K562 (cell line): ENCODE measurements at regions not wholly inside any gene's neighbourhood (a gene's known extent, or its start where the extent isn't known, plus 50 kb on each side); places are given as distances from the start of the nearest gene placed in this dataset.

Experiments used
- ARID3B ChIP-seq: fragments of 250-450 bp; sonication (Bioruptor Pico); IDR thresholded peaks from 2 replicates; pipeline ENCODE4 v1.4.0; 2020; ENCODE audit warnings: borderline replicate concordance
- CHD2 ChIP-seq: IDR thresholded peaks from 2 replicates; pipeline ENCODE4 v1.6.1; 2011; ENCODE audit warnings: low read depth, low read length
- ELF2 ChIP-seq: fragments of 250-450 bp; sonication (Bioruptor Pico); IDR thresholded peaks from 2 replicates; pipeline ENCODE4 v1.5.0; 2021; ENCODE audit warnings: mild to moderate bottlenecking
- ETS2 ChIP-seq: IDR thresholded peaks from 2 replicates; pipeline ENCODE4 v1.6.1; 2016; ENCODE audit warnings: borderline replicate concordance, missing genetic modification characterization, mild to moderate bottlenecking, moderate library complexity, missing compliant biosample characterization; ENCODE audit not compliant: poor library complexity, severe bottlenecking
- FOSL1 ChIP-seq: fragments of 200-800 bp; sonication (Bioruptor generic); conservative IDR thresholded peaks from 2 replicates; pipeline ENCODE4 v1.6.1; 2016; ENCODE audit warnings: missing genetic modification characterization, missing compliant biosample characterization
- MBD2 ChIP-seq: sonication (generic); IDR thresholded peaks from 2 replicates; pipeline ENCODE4 v1.6.1; 2016; ENCODE audit warnings: low read depth, borderline replicate concordance
- MCM7 ChIP-seq, 2 experiments: fragments of 450-650 bp; IDR thresholded peaks; 2 replicates each; pipeline ENCODE4 v1.6.1; 2016 to 2018
- MEF2D ChIP-seq: conservative IDR thresholded peaks from 2 replicates; pipeline ENCODE4 v1.6.1; 2016; ENCODE audit warnings: low read depth, missing genetic modification characterization, missing compliant biosample characterization
- MIER1 ChIP-seq: fragments of 450-650 bp; IDR thresholded peaks from 2 replicates; pipeline ENCODE4 v1.6.1; 2016; ENCODE audit warnings: antibody characterized with exemption, mild to moderate bottlenecking, low read depth
- NCOR1 ChIP-seq: fragments of 450-650 bp; IDR thresholded peaks from 2 replicates; pipeline ENCODE4 v1.6.1; 2016; ENCODE audit warnings: mild to moderate bottlenecking, moderate library complexity
- NR1H2 ChIP-seq: sonication (generic); formaldehyde crosslinking; IDR thresholded peaks from 2 replicates; pipeline ENCODE4 v1.4.0; 2020; ENCODE audit warnings: mild to moderate bottlenecking, missing genetic modification reagents
- RNF2 ChIP-seq: sonication (generic); IDR thresholded peaks from 2 replicates; pipeline ENCODE4 v1.6.1; 2016
- TCFL5 ChIP-seq: fragments of 250-450 bp; sonication (Bioruptor Pico); conservative IDR thresholded peaks from 2 replicates; pipeline ENCODE4 v1.6.1; 2021; ENCODE audit warnings: mild to moderate bottlenecking, moderate library complexity, matching md5 sums
- THAP12 ChIP-seq: fragments of 250-450 bp; sonication (Bioruptor Pico); IDR thresholded peaks from 2 replicates; pipeline ENCODE4 v1.9.0; 2021; ENCODE audit warnings: mild to moderate bottlenecking, inconsistent platforms
- TRIM25 ChIP-seq: fragments of 450-650 bp; IDR thresholded peaks from 2 replicates; pipeline ENCODE4 v1.7.0; 2016; ENCODE audit warnings: borderline replicate concordance
- XRCC3 ChIP-seq: fragments of 450-650 bp; IDR thresholded peaks from 2 replicates; pipeline ENCODE4 v1.6.1; 2017; ENCODE audit warnings: mild to moderate bottlenecking, moderate library complexity
- ZNF57 ChIP-seq: fragments of 450-650 bp; formaldehyde crosslinking; IDR thresholded peaks from 2 replicates; pipeline ENCODE4 v1.4.0; 2020; ENCODE audit warnings: mild to moderate bottlenecking, moderate library complexity

GRCh38 chrX:115892787-115893671 lies 277.5 kb upstream of the AGTR2 start (continued):
- TF ChIP-seq THAP12 (CRISPR knock-in tag), result no peak
- TF ChIP-seq ZNF57 (CRISPR knock-in tag), result no peak
- TF ChIP-seq CHD2, result peak; percentile 71
- TF ChIP-seq MBD2, result no peak
- no peak for TF ChIP-seq MEF2D (tag)
- no peak for TF ChIP-seq ARID3B (CRISPR knock-in tag)
- TF ChIP-seq RNF2, result 0 out of 2 replicates have a peak, but pooled peaks have one; percentile 20
- peak; percentile 32; the same call in 1 of the 2 replicates for TF ChIP-seq FOSL1 (tag)
- TF ChIP-seq MCM7 (IDR thresholded peaks at IDR 0.05), result no peak
- TF ChIP-seq XRCC3, result no peak
- no peak for TF ChIP-seq MIER1
- no peak for TF ChIP-seq TRIM25
- TF ChIP-seq TCFL5, result no peak
- no peak for TF ChIP-seq NR1H2 (CRISPR knock-in tag)
- TF ChIP-seq ELF2 (CRISPR knock-in tag), result no peak
- TF ChIP-seq ETS2 (tag), result no peak
- TF ChIP-seq NCOR1, result no peak
